SKM-1 (cell line): ENCODE measurements at regions not wholly inside any gene's neighbourhood (a gene's known extent, or its start where the extent isn't known, plus 50 kb on each side); places are given as distances from the start of the nearest gene placed in this dataset.
A peak's percentile ranks its signal among the peaks of the same experiment; 100 is the strongest.

Source experiments
- DNase-seq: peaks from one replicate; lab custom pipeline; 2025; ENCODE audit not compliant: unreplicated experiment; lab: John Stamatoyannopoulos, UW

DNA sequence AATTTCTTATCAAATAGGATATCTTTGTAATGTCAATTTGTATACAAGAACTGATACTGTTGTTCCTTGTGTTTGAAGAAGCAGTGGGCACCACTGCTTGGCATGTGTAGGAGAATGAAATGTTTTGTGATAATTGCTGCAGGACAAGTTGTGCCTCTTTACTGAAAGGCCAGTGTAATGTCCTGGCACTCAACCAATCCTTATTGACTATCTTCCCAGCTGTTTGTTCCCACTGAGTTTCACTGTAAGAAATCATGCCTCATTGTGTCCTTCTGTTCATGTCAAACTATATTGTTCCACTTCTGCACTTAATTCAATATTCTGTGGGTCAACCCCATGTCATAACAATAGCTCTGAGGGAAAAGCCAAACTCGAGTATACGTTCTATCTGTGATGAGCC, 136.1 kb upstream of the FAM83B start:
- DNase-seq: no peak

DNA sequence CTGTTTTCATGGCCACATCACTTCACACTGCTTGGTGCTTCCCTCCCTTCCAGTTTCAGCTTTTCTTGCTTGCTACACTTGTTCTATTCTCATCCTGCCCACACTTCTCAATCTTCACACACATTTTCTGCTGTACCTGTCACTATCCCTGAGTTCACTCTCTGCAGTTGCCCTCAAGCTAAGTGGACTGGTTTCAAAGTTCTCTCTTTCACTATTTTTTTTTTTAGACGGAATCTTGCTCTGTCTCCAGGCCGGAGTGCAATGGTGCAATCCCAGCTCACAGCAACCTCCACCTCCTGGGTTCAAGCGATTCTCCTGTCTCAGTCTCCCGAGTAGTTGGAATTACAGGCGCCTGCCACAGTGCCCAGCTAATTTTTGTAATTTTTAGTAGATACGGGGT, 130.6 kb upstream of the FAM83B start:
- no peak for DNase-seq

DNA sequence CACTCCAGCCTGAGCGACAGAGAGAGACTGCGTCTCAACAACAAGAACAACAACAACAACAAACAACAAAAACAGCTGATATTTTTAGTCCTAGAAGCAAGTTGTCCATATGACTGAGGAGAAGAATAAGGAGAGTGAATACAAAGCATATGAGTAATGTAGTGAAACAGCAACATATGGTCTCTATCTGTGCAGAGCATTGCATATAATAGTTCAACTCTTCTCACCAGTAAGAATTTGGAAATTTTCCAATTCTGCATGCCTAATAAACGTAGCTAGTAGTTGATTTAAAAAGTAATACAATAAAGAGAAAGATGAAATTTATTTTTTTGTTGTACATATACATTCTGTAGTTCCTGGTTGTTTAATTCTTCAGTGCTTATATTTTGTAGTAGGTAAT, 129.7 kb upstream of the FAM83B start:
- DNase-seq: no peak

DNA sequence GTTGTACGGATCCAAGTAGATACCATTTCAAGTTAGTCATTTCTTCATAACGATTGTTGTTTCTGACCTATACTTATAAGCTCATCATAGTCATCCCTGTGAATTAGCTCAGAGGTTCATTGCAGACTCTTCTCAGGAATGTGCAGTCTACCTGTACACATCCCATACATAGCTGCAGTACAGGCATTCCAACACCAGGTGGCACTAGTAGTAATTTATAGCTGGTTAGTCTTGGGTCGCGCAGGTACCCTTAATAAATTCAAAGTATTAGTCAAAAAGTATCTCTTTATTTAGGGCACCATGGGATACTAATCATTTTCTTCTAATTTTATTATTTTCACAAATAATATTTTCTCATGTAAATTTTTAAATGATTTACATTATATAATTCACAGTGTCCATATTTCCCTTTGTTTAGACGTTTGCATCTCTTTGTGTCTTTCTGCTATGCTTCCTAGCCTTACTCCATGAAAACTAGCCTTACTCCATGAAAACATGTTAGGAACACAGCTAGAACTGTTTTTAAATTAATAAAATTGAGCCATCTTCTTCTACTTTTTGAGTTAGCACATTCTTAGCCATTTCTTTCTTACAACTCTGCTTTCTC, 128.6 kb upstream of the FAM83B start:
- DNase-seq: peak; percentile 12

DNA sequence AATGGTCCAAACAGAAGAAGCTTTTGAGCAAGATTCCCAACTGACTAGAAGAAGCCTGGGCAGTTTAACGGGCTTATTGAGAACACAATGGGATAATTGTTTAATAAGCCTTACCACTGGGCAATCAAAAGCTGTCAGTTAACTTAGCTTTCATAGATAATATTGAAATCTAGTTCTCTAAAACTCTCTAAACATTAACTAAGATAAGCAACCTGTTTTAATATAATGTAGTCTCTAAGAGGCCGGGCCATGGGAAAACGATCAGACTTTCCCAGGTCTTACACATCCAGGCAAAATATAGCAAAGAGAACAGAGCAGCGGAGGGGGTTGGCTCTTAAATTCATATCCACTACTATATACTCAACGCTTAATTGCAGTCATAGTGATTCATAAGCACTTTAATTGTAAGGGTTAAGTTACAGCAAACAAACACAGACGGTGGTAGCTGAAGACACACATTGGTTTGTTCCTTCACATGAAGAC, 128.0 kb upstream of the FAM83B start:
- DNase-seq: no peak

DNA sequence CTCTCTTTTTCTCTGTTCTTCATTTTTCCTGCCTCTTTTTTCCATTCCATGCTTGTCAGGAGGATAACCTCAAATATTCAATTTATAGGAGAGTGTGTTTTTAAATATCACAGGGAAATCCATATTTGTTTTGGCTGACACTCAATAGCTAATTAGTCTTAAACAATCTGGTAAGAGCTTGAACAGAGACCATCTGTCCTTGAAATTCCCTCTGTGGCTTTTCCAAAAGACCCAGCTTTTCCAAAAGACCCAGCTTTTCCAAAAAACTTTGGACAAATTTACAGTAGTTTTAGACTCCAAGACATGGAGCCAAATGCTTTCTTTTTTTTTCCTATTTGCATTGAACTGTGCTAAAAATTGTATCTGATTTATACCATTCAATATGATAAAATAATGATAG, 127.4 kb upstream of the FAM83B start:
- no peak for DNase-seq

DNA sequence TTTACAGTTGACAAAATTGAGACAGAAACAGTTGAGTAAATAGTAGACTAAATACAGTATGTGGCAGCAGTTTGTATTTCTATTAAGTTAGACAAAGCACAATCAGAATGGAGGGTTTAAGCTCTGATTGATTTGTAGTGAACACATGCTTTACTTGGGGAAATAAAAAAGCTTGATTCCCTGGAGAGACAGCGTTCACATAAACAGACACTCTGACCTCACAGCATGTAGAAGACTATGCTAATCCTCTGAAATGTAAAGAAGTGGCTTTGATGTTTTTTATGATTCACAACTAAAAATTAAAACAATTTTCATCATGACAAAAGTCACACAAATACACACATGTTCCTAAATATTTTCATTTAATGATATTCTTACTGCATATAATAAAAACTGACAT, 126.9 kb upstream of the FAM83B start:
- DNase-seq: no peak

DNA sequence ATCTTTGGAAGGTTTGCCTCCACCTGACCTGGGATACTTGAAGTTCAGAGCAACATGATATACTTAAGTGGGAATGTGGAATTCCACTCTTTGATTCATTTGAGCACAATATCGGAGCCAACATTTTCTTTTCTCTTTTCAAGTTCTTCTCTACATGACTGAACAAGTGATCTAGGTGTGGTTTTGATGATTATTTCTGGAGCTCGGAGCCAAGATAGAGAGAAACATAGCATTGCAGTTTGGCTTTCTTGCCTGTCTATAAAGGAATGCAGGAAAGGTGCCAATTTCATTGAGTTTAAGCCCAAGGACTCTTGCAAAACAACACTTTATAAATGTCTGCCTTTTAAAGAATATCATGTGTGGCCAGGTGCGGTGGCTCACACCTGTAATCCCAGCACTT, 124.2 kb upstream of the FAM83B start:
- DNase-seq: no peak

DNA sequence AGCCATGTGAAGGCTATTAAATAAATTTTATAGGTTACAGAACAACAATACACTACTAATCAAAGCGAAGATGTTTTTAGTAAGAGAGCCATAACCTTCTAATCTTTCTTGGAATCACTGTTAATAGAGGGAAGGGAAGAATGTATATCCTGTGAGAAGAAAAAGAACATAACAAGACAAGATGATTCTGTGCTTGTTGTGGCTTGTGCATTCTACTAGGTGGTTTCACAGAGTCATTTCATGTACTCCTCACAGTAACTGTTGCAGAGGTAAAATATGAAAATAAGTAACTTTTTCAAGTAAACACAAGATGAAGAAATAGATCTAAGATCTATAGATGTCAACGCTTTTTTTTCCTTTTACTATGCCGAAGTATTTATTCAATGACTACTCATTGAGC, 116.9 kb upstream of the FAM83B start:
- no peak for DNase-seq

DNA sequence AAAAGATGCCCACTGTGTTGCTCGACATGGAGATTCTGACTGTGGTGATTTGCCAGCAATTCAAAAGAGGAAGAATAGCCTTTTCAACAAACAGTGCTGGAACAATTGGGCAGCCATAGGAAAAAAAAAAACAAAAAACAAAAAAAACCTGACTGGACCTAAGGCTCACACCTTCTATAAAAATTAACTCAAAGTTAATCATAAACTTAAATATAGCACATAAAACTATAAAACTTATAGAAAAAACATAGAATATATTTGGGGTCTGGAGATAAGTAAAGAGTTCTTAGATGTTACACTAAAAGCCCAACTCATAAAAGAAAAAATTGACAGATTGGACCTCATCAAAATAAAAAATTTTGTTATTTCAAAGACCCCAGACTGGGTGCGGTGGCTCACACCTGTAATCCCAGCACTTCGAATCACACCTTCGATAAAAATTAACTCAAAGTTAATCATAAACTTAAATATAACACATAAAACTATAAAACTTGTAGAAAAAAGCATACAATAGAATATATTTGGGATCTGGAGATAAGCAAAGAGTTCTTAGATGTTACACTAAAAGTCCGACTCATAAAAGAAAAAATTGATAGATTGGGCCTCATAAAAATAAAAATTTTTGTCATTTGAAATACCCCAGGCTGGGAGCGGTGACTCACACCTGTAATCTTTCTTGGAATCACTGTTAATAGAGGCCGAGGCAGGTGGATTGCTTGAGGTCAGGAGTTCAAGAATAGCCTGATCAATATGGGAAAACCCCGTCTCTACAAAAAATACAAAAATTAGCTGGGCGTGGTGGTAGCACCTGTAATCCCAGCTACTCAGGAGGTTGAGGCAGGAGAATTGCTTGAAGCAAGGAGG, 115.6 kb upstream of the FAM83B start:
- no peak for DNase-seq

DNA sequence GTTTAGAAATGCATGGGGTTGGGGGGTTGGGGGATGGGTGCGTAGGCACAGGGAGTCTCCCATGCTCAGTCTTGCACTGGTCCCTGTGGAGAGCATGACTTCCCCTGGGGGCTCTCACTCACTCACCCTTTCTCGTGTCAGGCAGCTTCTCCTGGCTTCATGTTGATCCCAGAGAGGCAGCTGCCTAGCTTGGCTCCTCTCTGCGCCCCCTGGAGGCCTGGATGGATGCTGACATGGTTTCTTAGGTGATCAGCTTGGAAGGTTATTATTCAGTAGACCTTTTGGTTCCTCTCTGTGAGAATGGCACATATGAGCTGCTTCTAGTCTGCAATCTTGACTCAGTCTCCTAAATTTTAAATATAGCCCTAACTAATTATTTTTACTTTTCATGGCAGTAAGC, 109.3 kb upstream of the FAM83B start:
- no peak for DNase-seq

DNA sequence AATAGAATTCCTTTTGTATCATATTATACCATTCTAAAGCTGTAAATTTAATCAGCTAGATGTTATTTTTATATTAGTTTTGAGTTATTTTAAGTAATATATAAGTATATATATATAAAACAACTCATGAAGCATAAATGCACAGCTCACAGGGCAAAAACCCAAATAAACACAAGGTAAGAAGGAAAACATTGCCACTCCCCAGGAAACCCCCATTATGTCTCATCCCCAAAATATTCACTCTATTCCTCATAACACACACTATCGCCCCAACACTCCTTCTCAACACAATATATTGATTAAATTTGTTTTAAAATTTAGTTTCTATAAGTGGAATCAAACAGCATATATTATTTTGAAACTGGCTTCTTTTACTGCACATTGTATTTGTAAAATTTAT, 98.6 kb upstream of the FAM83B start:
- DNase-seq: no peak

DNA sequence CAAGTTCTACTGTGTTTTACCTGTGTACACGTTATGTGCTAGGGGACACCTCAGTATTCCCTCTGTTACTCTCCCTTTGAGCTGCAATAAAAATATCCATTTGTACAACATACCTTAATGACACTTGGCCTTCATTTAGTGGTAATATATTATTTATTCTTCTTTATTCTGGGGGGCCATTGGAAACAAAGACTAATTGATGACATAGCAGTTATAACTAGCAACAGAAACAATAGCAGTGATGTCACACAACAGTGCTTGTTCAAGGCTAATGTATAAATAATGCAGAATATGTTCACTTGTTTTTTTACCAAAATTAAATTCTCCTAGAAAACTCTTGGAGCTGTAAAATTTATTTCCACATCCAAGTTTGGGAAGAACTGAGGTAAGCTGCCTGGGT, 92.2 kb upstream of the FAM83B start:
- DNase-seq: no peak

DNA sequence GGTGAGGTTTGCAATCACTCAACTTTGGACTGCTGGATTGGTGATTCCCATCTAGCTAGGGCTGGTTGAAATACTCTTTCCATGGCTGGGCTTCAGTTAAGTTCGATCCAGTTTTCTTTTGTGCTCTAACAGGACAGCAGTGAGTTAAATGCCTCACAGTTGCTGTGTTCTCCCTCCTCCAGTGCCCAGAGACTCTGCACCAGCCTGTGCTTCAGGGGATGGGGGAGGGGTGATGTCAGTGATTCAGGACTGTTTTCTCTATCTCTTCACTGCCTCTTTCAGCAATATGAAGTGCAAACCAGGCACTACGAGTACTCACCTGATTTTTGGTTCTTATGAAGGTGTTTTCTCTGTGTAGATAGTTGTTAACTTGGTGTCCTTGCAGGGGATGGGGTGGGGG, 88.2 kb upstream of the FAM83B start:
- DNase-seq: no peak

DNA sequence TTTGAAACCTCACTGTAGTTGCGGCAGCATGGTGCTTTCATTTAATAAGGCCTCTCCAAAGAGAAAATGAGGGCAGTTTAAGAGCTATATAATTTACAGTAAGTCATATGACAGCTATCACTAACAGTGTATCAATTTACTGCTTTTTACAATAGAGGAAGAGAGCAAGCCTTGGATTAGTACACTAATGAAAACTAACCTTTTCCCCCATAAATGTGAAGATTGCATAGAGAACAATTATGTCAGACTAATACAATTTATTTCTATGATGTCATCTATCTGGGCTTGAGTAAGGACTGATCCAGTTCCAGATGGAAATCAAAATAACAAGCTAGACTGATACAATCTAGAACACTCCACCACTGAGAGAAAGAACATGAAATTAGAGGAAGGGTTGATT, 78.1 kb upstream of the FAM83B start:
- no peak for DNase-seq

DNA sequence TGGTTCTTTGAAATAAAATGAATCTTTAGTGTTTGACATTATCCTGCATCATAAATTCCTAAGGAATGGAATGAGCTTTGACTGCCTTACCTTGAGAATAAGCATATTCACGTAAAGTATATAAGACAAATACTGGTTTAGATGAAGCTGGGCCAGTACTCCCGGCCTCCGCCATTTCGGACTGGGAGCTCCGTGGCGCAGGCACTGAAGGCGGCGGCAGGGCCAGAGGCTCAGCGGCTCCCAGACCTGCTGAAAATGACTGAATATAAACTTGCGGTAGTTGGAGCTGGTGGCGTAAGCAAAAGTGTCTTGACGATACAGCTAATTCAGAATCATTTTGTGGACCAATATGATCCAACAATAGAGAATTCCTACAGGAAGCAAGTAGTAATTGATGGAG, 76.2 kb upstream of the FAM83B start:
- no peak for DNase-seq

DNA sequence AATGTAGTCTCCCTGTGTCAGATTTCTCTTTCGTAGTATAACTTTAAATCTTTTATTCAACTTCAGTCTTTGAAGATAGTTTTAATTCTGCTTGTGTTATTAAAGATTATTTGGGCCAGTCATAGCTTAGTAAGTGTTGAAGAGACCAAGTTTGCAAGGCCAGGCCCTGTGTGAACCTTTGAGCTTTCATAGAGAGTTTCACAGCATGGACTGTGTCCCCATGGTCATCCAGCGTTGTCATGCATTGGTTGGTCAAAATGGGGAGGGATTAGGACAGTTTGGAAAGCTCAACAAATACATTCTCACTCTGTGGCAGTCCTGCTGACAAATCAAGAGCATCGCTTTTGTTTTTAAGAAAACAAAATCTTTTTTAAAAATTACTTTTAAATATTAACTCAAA, 74.6 kb upstream of the FAM83B start:
- DNase-seq: no peak

DNA sequence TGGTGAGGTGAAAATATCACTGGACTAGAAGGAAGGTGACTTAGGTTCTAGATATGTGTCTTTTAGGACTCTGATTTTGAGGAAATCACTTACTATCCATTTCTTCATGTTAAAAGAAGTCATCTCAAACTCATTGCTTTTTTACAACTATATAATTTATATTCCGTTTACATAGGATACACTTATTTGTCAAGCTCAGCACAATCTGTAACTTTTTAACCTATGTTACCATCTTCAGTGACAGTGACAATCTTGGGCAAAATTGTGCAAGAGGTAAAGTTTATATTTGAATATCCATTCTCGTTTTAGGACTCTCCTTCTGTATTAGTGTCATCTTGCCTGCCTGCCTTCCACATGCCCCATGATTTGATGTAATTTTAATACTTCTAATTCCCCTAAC, 74.0 kb upstream of the FAM83B start:
- DNase-seq: no peak

DNA sequence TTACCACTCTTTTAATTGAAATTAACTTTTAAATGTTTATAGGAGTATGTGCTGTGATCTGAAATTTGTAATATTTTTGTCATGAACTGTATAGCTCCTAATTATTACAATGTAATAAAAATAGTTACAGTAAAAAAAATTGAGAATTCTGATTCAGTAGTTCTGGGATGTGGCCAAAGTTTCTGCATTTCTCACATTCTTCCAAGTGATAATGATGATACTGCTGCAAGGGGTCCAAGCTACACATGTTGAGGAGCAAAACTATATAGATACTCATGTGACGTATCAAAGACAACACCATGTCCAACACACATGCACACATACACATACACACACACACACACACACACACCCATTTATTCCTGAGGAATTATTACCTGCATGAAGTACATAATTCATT, 71.0 kb upstream of the FAM83B start:
- no peak for DNase-seq

DNA sequence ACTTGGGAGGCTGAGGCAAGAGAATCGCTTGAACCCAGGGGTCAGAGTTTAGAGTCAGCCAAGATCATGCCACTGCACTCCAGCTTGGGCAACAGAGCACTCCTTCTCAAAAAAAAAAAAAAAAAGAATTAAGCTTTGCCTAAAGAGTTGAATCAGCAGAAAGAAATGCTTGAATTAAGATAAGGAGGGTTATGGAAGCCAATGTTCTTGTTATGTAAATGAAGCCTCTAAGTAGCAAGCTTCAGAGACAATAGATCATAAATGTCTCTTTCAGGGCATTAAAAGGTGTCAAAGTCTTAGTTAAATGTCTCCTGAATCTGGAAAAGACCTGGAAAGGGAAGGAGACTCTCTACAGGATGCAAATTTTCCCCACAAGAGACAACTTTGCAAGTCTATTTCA, 69.7 kb upstream of the FAM83B start:
- no peak for DNase-seq

DNA sequence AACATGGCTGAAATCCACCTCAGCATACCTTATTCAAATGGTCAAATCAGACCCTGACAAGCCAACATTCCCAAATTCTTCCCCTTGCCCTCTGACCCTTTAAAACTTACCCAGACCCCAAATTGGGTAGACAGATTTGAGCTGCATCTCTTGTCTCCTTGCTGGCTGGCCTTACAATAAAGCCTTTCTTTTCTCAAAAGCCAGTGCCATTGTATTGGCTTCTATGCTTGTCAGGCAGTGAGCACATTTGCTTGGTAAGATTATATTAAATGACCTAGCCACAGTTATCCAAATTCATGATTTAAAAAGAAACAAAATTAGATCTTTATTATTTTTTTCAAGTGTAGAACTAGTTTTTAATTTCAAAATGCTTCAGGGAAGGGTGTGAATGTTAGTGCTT, 67.8 kb upstream of the FAM83B start:
- no peak for DNase-seq

DNA sequence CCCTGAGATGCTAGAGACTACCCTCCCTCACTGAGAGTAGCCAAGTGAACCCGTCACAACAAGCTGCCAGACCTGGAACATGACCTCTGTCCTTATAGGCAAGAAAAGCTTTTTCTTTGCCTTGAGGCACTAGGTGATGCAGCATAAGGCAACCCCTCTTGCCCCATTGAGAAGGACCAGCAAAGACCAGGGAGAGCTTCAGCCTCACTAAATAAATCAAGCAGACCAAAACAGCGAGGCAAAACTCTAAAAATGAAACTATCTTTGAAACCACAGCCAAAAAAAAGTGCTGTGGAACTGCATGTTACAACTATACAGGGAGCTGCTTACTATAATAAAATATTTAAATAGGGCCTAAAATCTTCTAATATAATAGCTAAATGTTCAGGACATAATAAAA, 62.6 kb upstream of the FAM83B start:
- no peak for DNase-seq

DNA sequence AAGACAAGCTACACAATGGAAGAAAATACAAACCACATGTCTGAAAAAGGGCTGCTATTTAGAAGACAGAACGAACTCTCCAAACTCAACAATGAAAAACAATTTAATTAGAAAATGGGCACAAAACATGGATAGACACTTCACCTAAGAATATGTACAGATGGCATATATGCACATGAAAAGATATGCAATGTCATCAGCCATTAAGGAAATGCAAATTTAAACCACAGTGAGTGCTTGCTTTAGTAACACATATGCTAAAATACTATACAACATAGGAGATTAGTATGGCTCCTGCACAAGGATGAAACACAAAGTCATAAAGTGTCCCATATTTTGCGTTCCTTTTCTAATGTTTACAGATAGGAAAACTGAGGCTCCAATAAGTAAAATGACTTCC, 60.4 kb upstream of the FAM83B start:
- DNase-seq: no peak
